ENCODE measurements at regions not wholly inside any gene's neighbourhood (a gene's known extent, or its start where the extent isn't known, plus 50 kb on each side); places are given as distances from the start of the nearest gene placed in this dataset.

DNA sequence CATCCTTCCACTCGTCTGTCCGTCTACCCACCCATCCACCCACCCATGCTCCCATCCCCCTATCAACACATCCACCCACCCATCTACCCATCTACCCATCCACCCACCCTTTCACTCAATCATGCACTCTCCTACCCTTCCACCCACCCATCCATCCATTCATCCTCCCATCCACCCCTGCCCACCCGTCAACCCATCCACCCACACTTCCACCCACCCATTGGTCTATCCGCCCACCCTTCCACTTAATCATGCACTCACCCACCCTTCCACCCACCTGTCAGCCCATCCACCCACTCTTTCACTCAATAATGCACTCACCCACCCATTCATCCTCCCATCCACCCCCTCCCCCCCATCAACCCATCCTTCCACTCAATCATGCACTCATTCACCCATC is 250.0 kb upstream of the EEF2KMT start:
- TF ChIP-seq POLR2A (IDR thresholded peaks at IDR 0.05; ENCODE audit: low read depth, low read length) = no peak
- no peak for TF ChIP-seq POLR2AphosphoS5 (IDR thresholded peaks at IDR 0.05; ENCODE audit: low read depth, low read length)

All from GM12892 (cell line).